Fibroblast of the aortic adventitia (primary cell): ENCODE measurements at regions not wholly inside any gene's neighbourhood (a gene's known extent, or its start where the extent isn't known, plus 50 kb on each side); places are given as distances from the start of the nearest gene placed in this dataset.

Experiments used
- DNase-seq: peaks from one replicate; pipeline ENCODE4 v3.0.0-alpha.2; 2010; ENCODE audit warnings: low read depth
- H3K4me3 ChIP-seq: 2 replicates; pipeline ENCODE4 v1.5.1; 2011; ENCODE audit warnings: low read depth, mild to moderate bottlenecking, control low read depth, low read length, moderate library complexity
- CTCF ChIP-seq: IDR thresholded peaks from 2 replicates; pipeline ENCODE4 v1.5.1; 2011; ENCODE audit warnings: mild to moderate bottlenecking, low read length, control low read depth, inconsistent platforms; ENCODE audit not compliant: insufficient read depth

GRCh38 chr14:100435459-100435858 lies 112.3 kb downstream of the SLC25A47 start:
- DNase-seq: no peak
- H3K4me3 ChIP-seq: no peak overlapping the region
- TF ChIP-seq CTCF: no peak

DNA sequence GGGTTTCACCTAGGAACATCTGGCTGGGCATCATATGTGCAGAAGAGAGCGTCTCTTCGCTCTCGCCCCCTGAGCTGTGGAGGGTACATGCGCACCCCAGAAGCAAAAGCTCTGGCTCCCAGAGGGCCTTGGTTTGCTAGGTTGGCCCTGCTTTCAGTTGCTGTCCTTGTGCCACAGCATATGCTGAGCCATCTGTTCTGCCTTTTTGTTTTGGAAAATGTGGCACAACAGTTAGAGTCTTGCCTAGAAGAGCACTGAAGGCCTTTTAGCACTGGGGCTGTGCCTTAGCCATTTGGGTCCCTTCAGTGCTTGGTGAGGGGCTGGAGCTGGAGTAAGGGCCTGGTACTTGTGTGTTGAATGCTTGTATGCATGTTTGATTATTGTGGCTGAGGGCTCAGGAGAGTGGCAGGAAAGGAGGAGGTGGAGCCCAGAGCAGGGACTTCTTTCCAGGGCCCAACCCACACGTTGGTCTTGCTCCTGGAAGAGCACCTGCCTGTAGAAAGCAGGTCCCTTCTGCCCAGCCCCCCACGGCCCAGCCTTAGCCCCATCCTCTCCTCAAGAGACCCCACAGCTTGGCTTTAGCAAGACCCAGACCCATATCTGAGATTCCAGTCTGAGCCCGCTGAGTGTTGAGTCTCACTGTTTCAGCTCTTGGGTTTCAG lies 113.7 kb downstream of the SLC25A47 start:
- DNase-seq: no peak
- no peak overlapping the region for H3K4me3 ChIP-seq
- TF ChIP-seq CTCF: no peak

DNA sequence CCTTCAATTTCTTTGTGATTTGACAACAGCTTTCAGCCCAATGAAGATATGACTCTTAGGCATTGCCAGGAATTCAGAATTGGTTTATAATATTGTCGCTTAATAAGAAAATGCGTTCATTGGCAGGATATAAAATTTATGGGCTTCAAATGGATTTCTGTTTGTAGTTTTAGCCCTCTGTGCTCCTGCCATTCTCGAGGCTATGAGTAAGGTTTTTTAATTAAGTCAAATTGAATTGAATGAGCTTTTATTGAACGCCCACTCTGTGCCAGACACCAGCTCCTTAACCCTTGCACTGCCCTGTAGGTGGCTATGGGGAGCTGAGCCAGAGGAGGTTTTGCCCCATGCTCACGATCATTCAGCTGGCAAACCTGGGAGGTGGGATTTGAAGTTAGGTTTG lies 115.1 kb downstream of the SLC25A47 start:
- H3K4me3 ChIP-seq: no peak overlapping the region
- TF ChIP-seq CTCF: no peak

DNA sequence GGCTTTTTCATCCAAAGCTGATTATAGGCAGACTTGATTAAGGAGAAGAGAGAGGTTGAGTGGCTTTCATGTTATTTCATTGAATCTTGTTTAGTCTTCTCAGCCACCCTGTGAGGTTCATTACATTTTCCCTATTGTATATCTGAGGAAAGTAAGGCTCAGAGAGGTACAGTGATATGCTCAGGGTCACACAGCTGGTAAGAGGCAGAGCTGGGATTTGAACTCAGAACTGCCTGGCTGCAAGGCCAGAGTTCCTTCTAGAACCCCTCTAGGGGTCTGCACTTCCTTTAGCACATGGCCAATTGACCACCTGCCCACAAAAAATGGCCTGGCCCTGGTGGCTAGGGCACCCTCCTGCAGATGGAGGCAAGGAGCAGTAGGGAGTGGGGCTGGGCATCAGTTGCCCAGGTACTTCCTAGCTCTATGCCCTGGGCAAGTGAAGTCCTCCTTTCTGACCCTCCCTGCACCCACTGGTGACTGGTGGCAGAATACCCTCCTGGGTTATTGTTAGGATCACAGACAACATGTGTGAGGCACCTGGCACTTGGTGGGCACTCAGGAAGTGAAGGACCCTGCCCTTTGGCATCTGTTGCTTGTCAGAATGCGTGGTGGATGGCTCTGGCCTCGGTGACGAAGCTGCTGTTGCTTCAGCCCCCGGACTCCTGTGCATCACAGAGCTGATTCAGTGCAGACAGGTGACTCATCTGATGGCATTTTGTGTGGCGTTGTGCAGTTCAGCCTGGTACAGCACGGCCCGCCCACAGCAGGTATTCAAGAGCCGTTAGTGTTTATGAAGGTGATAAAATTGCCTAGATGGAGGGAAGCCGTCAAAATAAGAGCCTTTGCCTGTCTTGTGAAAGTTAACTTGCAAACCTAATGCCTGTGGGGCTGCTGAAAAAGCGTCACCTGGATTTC lies 115.8 kb downstream of the SLC25A47 start:
- TF ChIP-seq CTCF: no peak
- no peak overlapping the region for H3K4me3 ChIP-seq
- DNase-seq: peak; percentile 63

More for the DNA sequence above, 115.1 kb downstream of the SLC25A47 start:
- no peak for DNase-seq

GRCh38 chr14:100439781-100440180 lies 116.6 kb downstream of the SLC25A47 start:
- H3K4me3 ChIP-seq: no peak overlapping the region
- TF ChIP-seq CTCF: no peak
- peak; percentile 81 for DNase-seq

GRCh38 chr14:100440207-100440631 lies 117.1 kb downstream of the SLC25A47 start:
- peak; percentile 77 for TF ChIP-seq CTCF
- DNase-seq: peak; percentile 68
- no peak overlapping the region for H3K4me3 ChIP-seq
